ENCODE measurements at regions not wholly inside any gene's neighbourhood (a gene's known extent, or its start where the extent isn't known, plus 50 kb on each side); places are given as distances from the start of the nearest gene placed in this dataset.

- no peak for DNase-seq
Observed at GRCh38 chr1:38716229-38716628, 143.3 kb downstream of the RRAGC start.

- DNase-seq = no peak
Observed at GRCh38 chr1:38715415-38715814, 144.2 kb downstream of the RRAGC start.

DNA sequence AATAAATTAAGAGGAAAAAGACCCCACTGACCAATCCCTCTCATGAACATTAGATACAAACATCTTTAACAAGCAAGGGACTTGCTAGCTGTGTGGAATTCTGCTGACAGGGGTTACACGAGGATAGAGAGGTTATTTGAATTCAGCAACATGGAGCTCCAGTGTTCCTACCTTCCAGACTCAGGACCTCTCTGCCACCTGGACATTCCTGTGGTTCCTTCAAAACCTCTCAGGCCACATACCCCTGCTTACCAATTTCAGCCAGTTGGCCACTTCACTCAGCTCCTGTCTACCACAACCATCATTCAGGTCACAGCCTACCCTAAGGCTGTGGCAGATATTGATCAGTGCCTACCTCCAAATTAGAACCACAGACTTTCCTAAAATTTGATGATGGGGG, 147.5 kb downstream of the RRAGC start:
- DNase-seq = no peak

DNA sequence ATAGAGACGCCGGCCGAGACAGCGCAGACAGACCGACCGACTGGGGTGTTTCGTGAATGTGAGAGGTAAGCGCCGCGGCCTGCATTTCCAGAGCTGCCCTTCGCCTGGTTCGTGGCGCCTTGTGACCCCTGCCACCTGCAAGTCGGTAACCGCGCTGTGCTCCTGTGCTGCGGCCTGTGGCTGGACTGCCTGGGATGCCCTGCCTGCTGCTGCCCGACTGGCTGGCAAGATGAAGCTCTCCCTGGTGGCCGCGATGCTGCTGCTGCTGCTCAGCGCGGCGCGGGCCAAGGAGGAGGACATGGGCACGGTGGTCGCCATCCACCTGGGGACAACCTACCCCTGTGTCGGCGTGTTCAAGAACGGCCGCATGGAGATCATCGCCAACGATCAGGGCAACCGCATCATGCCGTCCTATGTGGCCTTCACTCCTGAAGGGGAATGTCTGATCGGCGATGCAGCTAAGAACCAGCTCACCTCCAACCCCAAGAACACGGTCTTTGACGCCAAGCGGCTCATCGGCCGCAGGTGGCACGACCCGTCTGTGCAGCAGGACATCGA, 150.8 kb downstream of the RRAGC start:
- DNase-seq = no peak

GRCh38 chr1:38701088-38701487, 158.5 kb downstream of the RRAGC start:
- DNase-seq = no peak

GRCh38 chr1:38700077-38700470, 159.5 kb downstream of the RRAGC start:
- no peak for DNase-seq

- DNase-seq = no peak
Observed at GRCh38 chr1:38699330-38700076, 160.1 kb downstream of the RRAGC start.

- no peak for DNase-seq
Observed at GRCh38 chr1:38697387-38697786, 162.2 kb downstream of the RRAGC start.

GRCh38 chr1:38696371-38696770, 163.2 kb downstream of the RRAGC start:
- DNase-seq = no peak

GRCh38 chr1:38693759-38694158, 165.8 kb downstream of the RRAGC start:
- DNase-seq = no peak

- no peak for DNase-seq
Observed at GRCh38 chr1:38693031-38693430, 166.5 kb downstream of the RRAGC start.

DNA sequence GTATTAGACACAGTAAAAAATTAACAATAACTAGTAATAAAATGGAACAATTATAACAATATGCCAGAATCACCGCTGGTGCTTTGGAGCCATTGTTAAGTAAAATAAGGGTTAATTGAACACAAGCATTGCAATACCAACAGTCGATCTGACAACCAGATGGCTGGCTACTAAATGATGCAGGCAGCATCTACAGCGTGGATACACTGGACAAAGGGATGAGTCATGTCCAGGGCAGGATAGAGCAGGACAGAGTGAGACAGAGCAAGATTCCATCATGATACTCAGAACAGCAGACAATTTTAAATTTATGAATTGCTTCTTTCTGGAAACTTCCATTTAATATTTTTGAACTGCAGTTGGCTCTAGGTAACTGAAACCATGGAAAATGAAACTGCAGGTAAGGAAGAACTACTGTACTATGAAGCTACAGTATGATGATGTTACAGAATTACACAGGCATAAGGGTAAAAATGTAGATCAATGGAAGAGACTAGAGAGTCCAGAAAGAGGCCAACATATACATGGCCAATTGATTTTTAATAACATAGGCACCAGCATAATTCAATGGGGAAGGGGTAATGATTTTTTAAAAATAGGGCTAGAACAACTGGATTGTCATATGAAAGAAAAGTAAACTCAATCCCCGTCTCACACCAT, 168.7 kb downstream of the RRAGC start:
- no peak for DNase-seq

- DNase-seq = no peak
Observed at GRCh38 chr1:38686927-38687255, 172.7 kb downstream of the RRAGC start.

DNA sequence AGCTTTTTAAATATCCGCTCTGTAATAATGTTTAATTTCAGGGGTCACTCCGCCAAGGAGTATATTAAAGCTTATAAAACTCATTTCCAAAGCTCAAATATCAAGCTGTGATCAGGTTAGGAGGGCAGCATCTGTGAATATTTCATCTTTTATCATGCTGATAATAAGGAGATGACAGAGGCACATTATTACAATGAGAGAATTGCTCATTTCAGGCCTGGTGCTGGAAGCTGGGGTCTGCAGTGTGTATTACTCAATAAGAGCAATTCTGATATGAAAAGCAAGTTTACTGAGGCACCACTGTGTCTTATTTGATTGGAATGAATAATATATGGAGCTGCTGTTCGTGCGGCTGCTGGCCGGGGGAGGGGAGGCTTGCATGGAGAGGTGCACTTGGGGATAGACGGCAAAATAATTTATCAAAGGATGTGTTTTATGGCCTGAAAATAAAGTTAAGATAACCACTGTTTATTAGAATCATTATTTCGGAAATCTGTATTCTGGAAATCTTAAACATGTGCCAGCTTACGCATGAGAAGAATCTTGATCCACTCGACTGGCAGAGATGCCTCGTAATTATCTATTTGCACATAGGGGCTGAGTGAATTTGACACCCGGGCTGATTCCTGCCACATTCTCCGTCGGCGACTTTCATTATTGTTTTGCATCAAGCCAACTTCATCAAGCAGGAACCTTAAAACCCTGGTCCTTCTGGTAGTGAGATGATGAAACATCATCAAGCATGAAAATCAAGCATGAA, 173.2 kb downstream of the RRAGC start:
- no peak for DNase-seq

DNA sequence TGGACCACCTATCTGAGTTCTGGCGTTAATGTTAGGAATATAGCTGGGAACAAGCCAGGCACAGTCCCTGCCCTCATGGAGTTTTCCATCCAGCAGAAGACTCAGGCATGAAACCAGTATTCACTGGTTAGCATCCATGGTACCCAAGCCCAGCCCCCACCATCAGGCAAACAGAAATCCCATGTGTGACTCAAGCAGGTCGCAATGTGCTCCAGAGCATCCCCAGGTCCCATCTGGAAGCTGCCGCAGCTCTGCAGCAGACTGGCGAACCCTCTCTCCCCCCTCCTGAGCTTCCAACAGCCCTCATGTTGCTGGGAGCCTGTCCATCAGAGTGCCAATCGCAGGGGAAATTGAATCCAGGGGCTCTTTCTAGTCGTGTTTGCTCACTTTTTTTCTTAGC, 174.2 kb downstream of the RRAGC start:
- DNase-seq = peak; percentile 69

GRCh38 chr1:38680801-38681510, 178.6 kb downstream of the RRAGC start:
- DNase-seq = no peak

- DNase-seq = no peak
Observed at GRCh38 chr1:38677756-38678155, 181.8 kb downstream of the RRAGC start.

GRCh38 chr1:38677311-38677710, 182.3 kb downstream of the RRAGC start:
- no peak for DNase-seq

DNA sequence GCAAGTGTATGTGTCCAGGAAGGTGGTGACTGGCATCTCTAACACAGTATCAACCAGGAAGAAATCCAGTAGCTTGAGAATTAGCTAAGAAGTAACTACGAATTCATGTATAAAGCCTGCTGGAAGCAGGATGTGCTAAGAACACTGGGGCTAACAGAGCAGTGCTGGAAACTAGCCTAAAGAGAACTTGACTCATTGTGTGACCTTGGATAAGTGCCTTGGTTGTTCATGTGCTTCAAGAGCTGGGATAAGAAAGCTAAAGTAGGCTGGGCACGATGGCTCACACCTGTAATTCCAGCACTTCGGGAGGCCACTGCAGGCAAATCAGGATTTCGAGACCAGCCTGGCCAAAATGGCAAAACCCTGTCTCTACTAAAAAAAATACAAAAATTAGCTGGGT, 186.9 kb downstream of the RRAGC start:
- no peak for DNase-seq

DNA sequence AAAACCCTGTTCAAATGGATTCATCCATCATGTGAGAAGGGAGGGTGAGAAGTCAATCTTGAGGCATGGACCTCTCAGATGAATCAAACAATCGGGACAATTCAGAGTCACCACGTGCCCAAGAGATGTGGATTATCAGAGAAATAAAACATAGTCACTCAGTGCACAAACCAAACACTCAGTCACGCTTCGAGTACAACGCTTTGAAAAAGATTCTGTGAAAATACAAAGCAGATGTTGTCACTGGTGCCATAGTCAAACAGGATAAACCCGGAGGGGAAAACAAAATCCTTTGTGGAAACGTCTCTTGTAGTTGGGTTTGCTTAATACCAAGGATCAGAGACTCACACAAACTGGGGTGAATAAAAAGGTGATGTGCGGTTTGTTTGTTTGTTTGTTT, 188.4 kb downstream of the RRAGC start:
- DNase-seq = no peak

DNA sequence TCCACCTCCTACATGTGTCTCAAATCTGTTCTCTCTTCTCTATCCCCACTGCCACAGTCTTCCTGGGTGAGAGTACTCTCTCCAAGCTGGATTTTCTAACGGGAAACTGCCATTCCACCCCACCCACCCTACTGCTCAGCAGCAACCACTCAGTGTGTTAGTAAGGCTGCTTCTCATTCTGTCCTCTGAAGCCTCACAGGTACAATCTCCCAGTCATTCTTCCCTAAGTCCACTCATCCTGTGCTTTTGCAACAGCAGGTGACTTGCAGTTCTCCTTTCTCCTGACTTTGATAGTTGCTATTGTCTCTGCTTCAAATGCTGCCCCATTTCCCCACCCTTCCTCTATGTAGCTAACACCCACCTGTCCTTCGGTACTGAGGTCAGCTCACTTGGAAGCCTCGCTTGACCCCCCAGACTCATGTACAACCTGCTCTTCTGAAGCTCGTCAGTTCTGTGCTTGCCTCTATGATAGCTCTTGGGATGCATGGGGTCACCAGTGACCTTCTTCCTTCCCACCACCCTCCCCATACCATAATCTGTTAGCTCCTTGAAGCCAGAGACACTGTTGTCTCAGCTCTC, 188.9 kb downstream of the RRAGC start:
- no peak for DNase-seq

DNA sequence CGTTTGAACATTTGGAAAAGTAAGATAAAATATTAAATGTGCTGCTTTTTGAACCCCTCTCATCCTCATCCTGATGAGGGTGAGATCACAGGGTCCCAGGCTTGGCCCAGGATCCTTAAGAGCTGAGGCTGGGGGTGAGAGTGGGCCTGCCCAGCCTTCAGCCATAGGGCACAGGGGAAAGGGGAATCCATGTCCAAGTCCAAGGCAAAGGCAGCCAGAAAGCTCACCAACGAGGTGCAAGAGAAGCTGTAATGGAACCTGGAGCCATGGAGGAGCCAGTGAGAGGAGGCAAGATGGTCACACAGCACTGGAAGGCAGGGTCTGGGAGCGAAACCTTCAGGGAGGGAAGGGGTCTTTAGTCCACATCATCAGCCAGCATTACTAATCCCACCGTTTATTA, 191.9 kb downstream of the RRAGC start:
- no peak for DNase-seq

DNA sequence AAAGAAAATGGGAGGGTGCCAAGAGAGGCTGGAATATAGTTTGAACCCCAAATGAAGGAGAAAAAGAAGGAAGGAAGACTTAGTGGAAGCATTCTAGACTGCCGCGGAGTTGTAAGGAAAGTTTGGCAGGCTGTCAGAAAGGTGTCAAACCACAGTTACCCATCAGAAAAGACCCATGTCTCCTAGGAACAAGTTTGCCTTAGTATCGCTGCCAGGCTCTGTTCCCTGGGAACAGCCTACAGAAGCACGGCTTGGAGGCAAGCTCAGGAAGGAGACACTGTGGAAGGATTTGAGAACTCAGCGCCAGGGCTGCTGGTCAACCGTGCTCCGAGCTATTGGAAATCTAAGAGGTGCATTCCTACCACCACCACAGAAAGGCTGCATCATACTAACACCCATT, 197.4 kb downstream of the RRAGC start:
- no peak for DNase-seq

All from NCI-H2171 (cell line).